ENCODE measurements at regions not wholly inside any gene's neighbourhood (a gene's known extent, or its start where the extent isn't known, plus 50 kb on each side); places are given as distances from the start of the nearest gene placed in this dataset.

GRCh38 chr4:123841447-123842121 is 445.0 kb downstream of the SPRY1 start:
- no peak for DNase-seq (ENCODE audit: low read depth)

- DNase-seq (ENCODE audit: low read depth), result no peak
Observed at GRCh38 chr4:123843137-123843536, 446.5 kb downstream of the SPRY1 start.

GRCh38 chr4:123844374-123844773 is 447.8 kb downstream of the SPRY1 start:
- no peak for DNase-seq (ENCODE audit: low read depth)

GRCh38 chr4:123846092-123846491 is 449.5 kb downstream of the SPRY1 start:
- DNase-seq (ENCODE audit: low read depth), result no peak

DNA sequence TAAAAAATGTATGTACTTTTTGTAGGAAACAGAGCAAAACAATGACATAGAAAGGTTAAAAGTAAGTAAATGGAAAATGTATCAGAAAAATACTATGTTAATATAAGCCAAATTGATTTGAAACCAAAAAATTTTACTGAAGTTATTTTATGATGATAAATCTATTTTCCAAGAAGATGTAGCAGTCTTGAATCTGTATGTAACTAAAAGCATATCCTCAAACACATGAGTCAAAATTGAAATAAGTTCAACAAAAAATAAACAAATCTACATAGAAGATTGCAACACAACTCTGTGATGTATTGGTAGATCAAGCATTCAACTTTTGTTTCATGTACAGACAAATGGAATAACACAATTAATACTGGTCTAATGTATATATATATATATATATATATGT is 450.0 kb downstream of the SPRY1 start:
- DNase-seq (ENCODE audit: low read depth), result no peak

- no peak for DNase-seq (ENCODE audit: low read depth)
Observed at GRCh38 chr4:123848606-123849005, 452.0 kb downstream of the SPRY1 start.

GRCh38 chr4:123849495-123849894 is 452.9 kb downstream of the SPRY1 start:
- DNase-seq (ENCODE audit: low read depth), result no peak

GRCh38 chr4:123851521-123851920 is 454.9 kb downstream of the SPRY1 start:
- no peak for DNase-seq (ENCODE audit: low read depth)

DNA sequence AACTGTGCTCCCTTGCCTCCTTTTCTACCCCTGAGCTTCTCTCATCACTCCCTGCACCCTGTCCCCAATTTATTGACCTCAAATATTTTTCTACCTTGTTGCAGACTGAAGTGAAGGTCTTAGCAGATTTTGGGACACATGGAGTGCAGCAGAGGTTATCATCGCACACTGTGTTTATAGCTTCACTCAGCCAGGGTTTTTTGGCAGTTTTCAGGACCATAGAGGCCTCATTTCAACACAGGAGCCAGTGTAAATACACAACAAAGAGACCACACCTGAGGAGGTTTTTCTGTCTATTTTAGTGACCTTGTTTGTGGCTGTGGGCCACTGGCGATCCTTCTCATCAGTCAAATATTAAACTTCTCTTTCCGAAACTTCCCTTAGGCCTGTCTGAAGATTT is 457.1 kb downstream of the SPRY1 start:
- no peak for DNase-seq (ENCODE audit: low read depth)

DNA sequence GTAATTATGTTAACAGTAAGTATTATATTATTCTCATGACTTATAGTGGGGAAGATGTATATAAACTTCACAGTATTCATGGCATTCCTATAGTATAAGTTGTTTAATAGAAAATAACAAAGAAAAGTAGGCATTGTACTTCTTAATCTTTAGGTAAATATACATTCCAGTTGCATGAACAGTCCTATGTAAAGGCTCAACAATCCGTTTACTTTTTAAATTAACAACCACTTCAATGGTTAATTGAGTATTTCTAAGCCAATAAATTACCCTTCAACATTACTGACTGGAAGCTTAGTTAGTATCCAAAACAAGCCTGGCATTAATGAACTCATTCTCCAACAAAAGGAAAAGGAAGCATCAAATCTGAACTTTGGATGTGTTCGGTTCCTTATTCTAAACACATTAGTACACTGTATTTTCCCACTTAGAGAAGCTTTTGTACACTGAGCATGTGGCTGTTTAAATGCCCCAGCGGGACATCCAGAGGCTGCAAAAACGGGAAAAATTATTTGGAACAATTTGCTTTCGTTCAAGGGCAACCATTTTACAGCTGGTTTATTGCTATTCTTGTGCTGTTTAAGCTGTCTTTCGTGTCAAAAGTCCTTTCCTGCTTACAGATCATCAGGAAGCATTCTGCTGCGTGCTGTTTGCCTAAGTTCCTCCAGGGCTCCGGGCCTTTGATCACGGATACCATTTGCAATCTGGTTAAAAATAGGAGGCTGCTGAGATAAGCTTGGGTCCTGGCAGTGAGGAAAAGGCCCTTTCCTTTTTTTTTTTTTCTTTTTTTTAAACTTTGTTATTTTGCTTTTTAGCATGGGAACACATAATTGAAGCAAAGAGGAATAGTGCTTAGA is 460.3 kb downstream of the SPRY1 start:
- no peak for DNase-seq (ENCODE audit: low read depth)

DNA sequence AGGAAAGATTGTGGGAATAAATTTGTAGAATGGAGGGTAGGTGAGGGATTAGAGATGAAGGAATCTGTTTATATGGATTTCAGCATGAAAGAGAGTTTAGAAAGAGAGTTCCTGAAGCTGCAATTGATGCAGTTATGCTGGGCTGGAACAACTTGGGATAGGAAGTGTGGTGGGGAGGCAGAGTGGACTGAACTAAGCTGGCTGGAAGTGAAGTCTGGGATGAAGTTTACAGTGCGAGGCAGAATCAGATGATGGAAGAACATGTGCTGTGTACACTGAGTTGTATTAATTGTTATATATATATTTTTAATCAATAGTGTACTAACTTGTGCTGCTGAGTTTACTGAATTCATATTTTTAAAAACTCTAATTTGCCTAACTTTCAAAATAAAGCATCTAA is 461.9 kb downstream of the SPRY1 start:
- DNase-seq (ENCODE audit: low read depth), result no peak

DNA sequence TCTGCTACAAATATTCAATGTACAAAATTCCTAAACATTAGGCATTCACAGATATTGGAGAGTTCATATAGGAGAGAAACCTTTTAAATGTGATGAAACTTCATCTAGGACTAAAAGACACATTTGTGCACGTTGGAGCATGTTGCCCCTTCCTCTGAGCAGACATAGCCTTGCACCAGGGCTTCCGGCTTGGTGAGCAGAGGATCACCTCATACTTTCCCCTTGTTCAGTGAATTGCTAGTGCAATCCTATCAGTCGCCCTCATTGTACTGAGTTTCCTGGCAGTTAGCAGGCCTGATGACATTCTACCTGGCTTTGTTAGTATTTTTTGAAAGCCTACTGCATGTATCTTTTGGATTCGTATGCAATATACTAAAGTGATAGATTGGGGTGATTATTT is 466.2 kb downstream of the SPRY1 start:
- no peak for DNase-seq (ENCODE audit: low read depth)

DNA sequence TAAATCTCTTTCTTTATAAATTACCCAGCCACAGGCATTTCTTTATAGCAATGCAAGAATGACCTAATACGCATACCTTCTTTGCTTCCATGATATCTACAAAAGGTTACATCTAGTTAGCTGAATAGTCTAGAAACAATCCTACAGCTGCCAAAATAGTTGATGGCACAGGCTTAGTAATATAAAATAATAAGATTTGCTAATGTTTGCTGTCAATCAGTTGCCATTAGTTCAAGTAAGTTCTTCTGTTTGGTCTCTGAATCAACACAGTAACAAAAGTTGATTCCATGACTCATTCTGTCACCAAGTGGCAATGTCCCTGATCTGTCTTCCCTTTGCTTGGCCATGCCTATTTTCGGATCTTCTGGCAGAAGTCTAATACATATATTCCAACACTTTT is 470.2 kb downstream of the SPRY1 start:
- no peak for DNase-seq (ENCODE audit: low read depth)

- no peak for DNase-seq (ENCODE audit: low read depth)
Observed at GRCh38 chr4:123867910-123868587, 471.5 kb downstream of the SPRY1 start.

DNA sequence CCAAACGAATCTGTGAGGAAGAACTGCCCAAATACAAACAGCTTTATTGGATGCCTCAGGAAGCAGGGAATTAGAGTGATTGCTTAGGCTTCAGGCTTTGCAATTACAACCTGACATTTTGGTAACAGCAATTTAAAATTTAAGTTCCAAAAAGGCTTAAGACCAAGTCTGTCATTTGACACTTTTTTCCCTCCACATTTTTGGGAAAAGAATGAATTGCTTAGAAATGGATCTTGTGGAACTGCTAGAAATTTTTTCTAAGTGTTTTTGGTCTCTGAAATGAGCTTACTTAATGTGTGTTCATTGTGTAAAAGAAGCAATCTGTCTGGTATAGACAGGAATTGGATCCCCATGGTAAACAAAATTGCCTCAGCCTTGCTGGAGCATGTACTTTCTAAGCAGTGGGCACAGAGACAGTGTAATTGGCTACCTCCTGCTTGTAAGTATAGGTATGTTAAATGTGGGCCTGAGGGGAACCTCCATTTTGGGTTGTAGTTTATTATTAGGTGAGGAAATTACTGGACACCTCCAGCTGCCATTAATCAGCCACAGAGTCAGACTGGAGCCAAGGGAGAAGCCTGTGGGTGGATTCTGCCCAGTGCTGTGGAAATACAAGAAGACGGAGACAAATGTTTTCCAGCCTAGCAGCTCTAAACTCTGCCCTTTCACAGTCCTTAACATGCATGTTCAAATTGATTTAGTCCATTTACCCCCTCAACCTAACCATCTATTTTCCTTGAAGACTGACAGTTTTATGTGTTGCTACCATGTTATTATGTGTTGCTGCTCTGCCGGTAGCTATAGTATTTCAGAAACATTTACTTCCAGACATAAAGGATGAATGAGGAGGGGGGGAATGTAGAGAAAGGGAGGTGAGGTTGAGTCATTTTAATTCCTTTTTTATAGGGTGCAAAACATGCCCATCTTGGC is 473.0 kb downstream of the SPRY1 start:
- no peak for DNase-seq (ENCODE audit: low read depth)

- DNase-seq (ENCODE audit: low read depth), result no peak
Observed at GRCh38 chr4:123870216-123870876, 473.8 kb downstream of the SPRY1 start.

DNA sequence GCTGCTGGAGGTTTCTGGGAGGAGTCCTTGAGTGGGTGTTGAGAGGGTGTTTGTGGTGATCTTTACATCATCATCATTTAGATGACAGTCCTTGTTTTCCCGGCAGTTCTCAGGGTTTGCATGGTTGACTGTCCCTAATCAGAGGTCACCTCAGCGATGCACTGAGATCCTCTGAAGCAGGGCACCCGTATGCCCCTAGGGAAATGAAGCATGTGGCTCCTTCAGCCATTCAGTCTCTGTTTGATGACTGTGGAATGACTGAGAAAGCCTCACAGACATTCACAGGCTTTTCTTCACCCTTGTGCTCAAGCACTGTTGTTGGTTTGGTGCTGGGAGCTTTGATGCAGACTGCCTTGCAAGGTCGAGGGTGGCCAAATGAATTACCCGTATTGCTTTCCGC is 474.7 kb downstream of the SPRY1 start:
- no peak for DNase-seq (ENCODE audit: low read depth)

- DNase-seq (ENCODE audit: low read depth), result no peak
Observed at GRCh38 chr4:123874063-123874462, 477.5 kb downstream of the SPRY1 start.

- DNase-seq (ENCODE audit: low read depth), result no peak
Observed at GRCh38 chr4:123876143-123876542, 479.5 kb downstream of the SPRY1 start.

DNA sequence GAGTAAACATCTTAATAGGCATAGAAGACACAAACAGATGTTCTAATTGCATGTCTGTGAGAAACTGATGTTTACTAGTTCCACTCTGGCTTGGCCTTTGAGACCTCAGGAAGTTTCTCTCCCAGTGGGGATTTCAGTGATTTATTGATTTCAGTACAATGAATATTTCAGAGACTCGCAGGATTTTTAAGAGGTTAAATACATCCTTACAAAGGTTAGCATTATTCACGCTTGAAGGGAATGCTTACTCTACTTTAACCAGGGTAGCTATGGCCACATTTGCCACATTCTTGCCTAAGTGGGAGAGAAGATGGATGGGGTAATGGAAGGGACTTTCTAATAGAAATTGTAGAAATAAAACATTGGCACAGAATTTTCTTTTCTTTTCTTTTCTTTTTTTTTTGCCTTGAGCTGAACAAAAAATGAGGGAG is 480.1 kb downstream of the SPRY1 start:
- no peak for DNase-seq (ENCODE audit: low read depth)

GRCh38 chr4:123877551-123877950 is 481.0 kb downstream of the SPRY1 start:
- DNase-seq (ENCODE audit: low read depth), result no peak

Measured in stimulated activated CD8-positive, alpha-beta memory T cell treated with anti-CD3 and anti-CD28 coated beads, Interleukin-15, amount 100 ng/mL, for 1 hour (primary cell).